GM19372 (cell line): ENCODE measurements at regions not wholly inside any gene's neighbourhood (a gene's known extent, or its start where the extent isn't known, plus 50 kb on each side); places are given as distances from the start of the nearest gene placed in this dataset.
"Not testable (repeated sequence)": the region's sequence is repeated elsewhere in the genome, so short reads cannot be mapped to it uniquely, and the experiment has no call there.

ENCODE experiments used
- ATAC-seq: cut with Tn5 transposase; IDR thresholded peaks from one replicate; pipeline ENCODE4 v1.9.1; 2021; ENCODE audit warnings: mild to moderate bottlenecking, low read depth, moderate library complexity; ENCODE audit not compliant: unreplicated experiment

- ATAC-seq, result no peak
Observed at GRCh38 chr22:49660794-49661781, 166.6 kb downstream of the BRD1 start.

- ATAC-seq, result no peak
Observed at GRCh38 chr22:49660321-49660720, 167.4 kb downstream of the BRD1 start.

- no peak for ATAC-seq
Observed at GRCh38 chr22:49659924-49660315, 167.8 kb downstream of the BRD1 start.

GRCh38 chr22:49659281-49659923, 168.3 kb downstream of the BRD1 start:
- no peak for ATAC-seq

- no peak for ATAC-seq
Observed at GRCh38 chr22:49658902-49659280, 168.8 kb downstream of the BRD1 start.

- ATAC-seq, result no peak
Observed at GRCh38 chr22:49657974-49658590, 169.6 kb downstream of the BRD1 start.

GRCh38 chr22:49657275-49657973, 170.2 kb downstream of the BRD1 start:
- ATAC-seq, result no peak

- ATAC-seq, result not testable (repeated sequence)
Observed at GRCh38 chr22:49656883-49657274, 170.8 kb downstream of the BRD1 start.

- no peak for ATAC-seq
Observed at GRCh38 chr22:49656291-49656851, 171.3 kb downstream of the BRD1 start.

- ATAC-seq, result no peak
Observed at GRCh38 chr22:49655168-49655812, 172.4 kb downstream of the BRD1 start.

- ATAC-seq, result no peak
Observed at GRCh38 chr22:49650336-49651241, 177.1 kb downstream of the BRD1 start.

GRCh38 chr22:49649166-49650068, 178.3 kb downstream of the BRD1 start:
- ATAC-seq, result no peak

GRCh38 chr22:49648053-49648452, 179.6 kb downstream of the BRD1 start:
- no peak for ATAC-seq

GRCh38 chr22:49647627-49648026, 180.0 kb downstream of the BRD1 start:
- no peak for ATAC-seq

- ATAC-seq, result no peak
Observed at GRCh38 chr22:49646876-49647275, 180.8 kb downstream of the BRD1 start.

GRCh38 chr22:49645791-49646550, 181.7 kb downstream of the BRD1 start:
- no peak for ATAC-seq

GRCh38 chr22:49645257-49645656, 182.4 kb downstream of the BRD1 start:
- ATAC-seq, result no peak
